Astrocyte (in vitro differentiated cells and primary cell): ENCODE measurements at regions not wholly inside any gene's neighbourhood (a gene's known extent, or its start where the extent isn't known, plus 50 kb on each side); places are given as distances from the start of the nearest gene placed in this dataset.

ENCODE experiments used
- CTCF ChIP-seq: IDR thresholded peaks from 2 replicates; pipeline ENCODE4 v1.5.1; 2011; ENCODE audit warnings: low read depth, mild to moderate bottlenecking, inconsistent platforms, low read length, moderate library complexity; ENCODE audit not compliant: insufficient read depth
- EZH2 ChIP-seq: IDR thresholded peaks from 2 replicates; pipeline ENCODE4 v1.6.1; 2012; ENCODE audit warnings: mild to moderate bottlenecking, low read length, inconsistent platforms; ENCODE audit not compliant: insufficient read depth

DNA sequence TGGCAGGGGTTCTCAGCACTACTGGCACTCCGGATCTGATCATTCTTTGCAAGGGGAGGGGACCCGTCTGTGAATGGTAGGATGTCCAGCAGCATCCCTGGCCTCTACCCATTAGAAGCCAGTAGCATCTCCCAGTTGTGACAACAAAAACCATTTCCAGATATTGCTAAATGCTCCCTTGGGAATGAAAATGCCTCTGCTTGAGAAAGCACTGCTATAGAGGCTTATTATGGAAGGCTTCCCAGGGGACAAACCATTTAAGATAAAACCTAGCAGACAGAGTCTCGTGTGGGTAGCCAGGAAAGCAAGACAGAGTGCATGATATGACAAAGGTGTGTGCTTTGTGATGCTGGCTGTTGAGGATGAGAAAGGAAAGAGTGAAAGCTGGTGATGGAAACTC, 273.7 kb downstream of the TMX3 start:
- no peak for TF ChIP-seq CTCF
- no peak for TF ChIP-seq EZH2
